ENCODE measurements at regions not wholly inside any gene's neighbourhood (a gene's known extent, or its start where the extent isn't known, plus 50 kb on each side); places are given as distances from the start of the nearest gene placed in this dataset.

GRCh38 chr9:85157772-85158171, 488.2 kb downstream of the NTRK2 start:
- Histone ChIP-seq H3K4me1 (ENCODE audit: control insufficient read depth in 4 of 4, insufficient read depth in 4 of 4, low read length in 3 of 4) (no peaks in the 10 kb centered on the region), H3K9ac (ENCODE audit: low read depth in 1 of 2, low read length in 2 of 2) (no peak overlapping the region), H3K36me3 (ENCODE audit: control insufficient read depth in 4 of 4, insufficient read depth in 3 of 4, low read depth in 1 of 4, low read length in 3 of 4) (no peaks in the 10 kb centered on the region), H3K4me3 (ENCODE audit: low read depth in 1 of 3, low read length in 3 of 3) (no peak overlapping the region), H3K9me3 (ENCODE audit: control insufficient read depth in 4 of 4, low read length in 3 of 4) (peaks cover 0 to 6% (median 2%) of the 10 kb centered on the region in 4 donors), H3K27me3 (ENCODE audit: control insufficient read depth in 4 of 4, insufficient read depth in 4 of 4, low read length in 3 of 4) (peaks cover 0 to 2% (median 0%) of the 10 kb centered on the region in 4 donors), H3K27ac (ENCODE audit: low read depth in 1 of 2, low read length in 2 of 2) (no peak overlapping the region)
- no peak for DNase-seq (ENCODE audit: low spot score)
- 35% methylated on average over 6 of the region's 6 CpGs for WGBS
- TF ChIP-seq TAF1 (conservative IDR thresholded peaks at IDR 0.05) (no peak), ZBTB33 (IDR thresholded peaks at IDR 0.05) (no peak), GABPA (IDR thresholded peaks at IDR 0.05 in 1 of 2, conservative IDR thresholded peaks at IDR 0.05 in 1 of 2) (no peak), ATF3 (IDR thresholded peaks at IDR 0.05) (no peak), FOXA1 (IDR thresholded peaks at IDR 0.05) (no peak), RAD21 (IDR thresholded peaks at IDR 0.05) (no peak), MAX (IDR thresholded peaks at IDR 0.05) (no peak), HNF4G (IDR thresholded peaks at IDR 0.05) (no peak), JUND (IDR thresholded peaks at IDR 0.05) (no peak)

GRCh38 chr9:85156652-85157051, 487.1 kb downstream of the NTRK2 start:
- 62% methylated on average over 2 of the region's 2 CpGs for WGBS
- H3K4me1 ChIP-seq (ENCODE audit: control insufficient read depth in 4 of 4, insufficient read depth in 4 of 4, low read length in 3 of 4): no peaks in the 10 kb centered on the region
- no peak for DNase-seq (ENCODE audit: low spot score)
- H3K36me3 ChIP-seq (ENCODE audit: control insufficient read depth in 4 of 4, insufficient read depth in 3 of 4, low read depth in 1 of 4, low read length in 3 of 4): no peaks in the 10 kb centered on the region
- H3K4me3 ChIP-seq (ENCODE audit: low read depth in 1 of 3, low read length in 3 of 3): no peak overlapping the region
- no peak overlapping the region for H3K9ac ChIP-seq (ENCODE audit: low read depth in 1 of 2, low read length in 2 of 2)
- H3K27ac ChIP-seq (ENCODE audit: low read depth in 1 of 2, low read length in 2 of 2): no peak overlapping the region
- no peaks in the 10 kb centered on the region for H3K9me3 ChIP-seq (ENCODE audit: control insufficient read depth in 4 of 4, low read length in 3 of 4)
- H3K27me3 ChIP-seq (ENCODE audit: control insufficient read depth in 4 of 4, insufficient read depth in 4 of 4, low read length in 3 of 4): peaks cover 0 to 2% (median 0%) of the 10 kb centered on the region in 4 donors
- TF ChIP-seq CTCF (IDR thresholded peaks at IDR 0.05; ENCODE audit: low read depth, low read length, missing input control) (no peak), SP1 (IDR thresholded peaks at IDR 0.05) (no peak)

GRCh38 chr9:85155352-85155751, 485.8 kb downstream of the NTRK2 start:
- 51% methylated on average over 2 of the region's 2 CpGs for WGBS
- H3K9me3 ChIP-seq (ENCODE audit: control insufficient read depth in 4 of 4, low read length in 3 of 4): no peaks in the 10 kb centered on the region
- no peaks in the 10 kb centered on the region for H3K4me1 ChIP-seq (ENCODE audit: control insufficient read depth in 4 of 4, insufficient read depth in 4 of 4, low read length in 3 of 4)
- no peaks in the 10 kb centered on the region for H3K36me3 ChIP-seq (ENCODE audit: control insufficient read depth in 4 of 4, insufficient read depth in 3 of 4, low read depth in 1 of 4, low read length in 3 of 4)
- no peak overlapping the region for H3K4me3 ChIP-seq (ENCODE audit: low read depth in 1 of 3, low read length in 3 of 3)
- TF ChIP-seq HNF4A (conservative IDR thresholded peaks at IDR 0.05) (no peak), RXRA (IDR thresholded peaks at IDR 0.05) (no peak), REST (IDR thresholded peaks at IDR 0.05) (no peak), NR2F2 (IDR thresholded peaks at IDR 0.05) (no peak), HNF4G (IDR thresholded peaks at IDR 0.05) (no peak), FOXA1 (IDR thresholded peaks at IDR 0.05) (no peak), YY1 (IDR thresholded peaks at IDR 0.05) (no peak), GABPA (IDR thresholded peaks at IDR 0.05 in 1 of 2, conservative IDR thresholded peaks at IDR 0.05 in 1 of 2) (no peak), JUND (IDR thresholded peaks at IDR 0.05) (no peak)
- DNase-seq (ENCODE audit: low spot score): no peak
- peaks cover 0 to 2% (median 0%) of the 10 kb centered on the region in 4 donors for H3K27me3 ChIP-seq (ENCODE audit: control insufficient read depth in 4 of 4, insufficient read depth in 4 of 4, low read length in 3 of 4)
- H3K9ac ChIP-seq (ENCODE audit: low read depth in 1 of 2, low read length in 2 of 2): no peak overlapping the region
- no peak overlapping the region for H3K27ac ChIP-seq (ENCODE audit: low read depth in 1 of 2, low read length in 2 of 2)
